Caco-2 (cell line): ENCODE measurements at regions not wholly inside any gene's neighbourhood (a gene's known extent, or its start where the extent isn't known, plus 50 kb on each side); places are given as distances from the start of the nearest gene placed in this dataset.
"Not testable (repeated sequence)": the region's sequence is repeated elsewhere in the genome, so short reads cannot be mapped to it uniquely, and the experiment has no call there.

Experiments
- BruUV-seq: library from RNA; stranded (reverse); fragments of 400-500 nt; replicated peaks from 2 replicates; lab custom pipeline; 2021; lab: Mats Ljungman, UMichigan
- CTCF ChIA-PET: fragments of 300-600 bp; sonication (Branson Sonifier 250); formaldehyde crosslinking; loops from one replicate; lab custom pipeline; 2022; ENCODE audit warnings: antibody characterized with exemption; lab: Charles Lee
- POLR2A ChIA-PET: fragments of 300-600 bp; sonication (Branson Sonifier 250); formaldehyde crosslinking; loops from one replicate; lab custom pipeline; 2022; ENCODE audit warnings: antibody characterized with exemption; lab: Charles Lee
- DNase-seq, 2 experiments: peaks; one replicate each; pipeline versions ENCODE4 v3.0.0 to v3.0.0-alpha.2; 2020 to 2022
- H3K27me3 ChIP-seq: replicated peaks from 2 replicates; pipeline ENCODE4 v1.6.0; 2011; ENCODE audit warnings: low read length; ENCODE audit not compliant: control insufficient read depth, insufficient read depth
- H3K36me3 ChIP-seq: 2 replicates; pipeline ENCODE4 v1.5.1; 2011; ENCODE audit warnings: low read length; ENCODE audit not compliant: control insufficient read depth, insufficient read depth
- H3K4me1 ChIP-seq: fragments of 250-450 bp; sonication (Bioruptor Pico); 2 replicates; pipeline ENCODE4 v1.5.1; 2020; ENCODE audit warnings: mild to moderate bottlenecking
- H3K4me3 ChIP-seq: 2 replicates; pipeline ENCODE4 v1.5.1; 2011; ENCODE audit warnings: low read depth, mild to moderate bottlenecking, control low read depth, low read length
- H3K9me3 ChIP-seq: fragments of 250-450 bp; sonication (Bioruptor Pico); 2 replicates; pipeline ENCODE4 v1.5.1; 2020; ENCODE audit warnings: mild to moderate bottlenecking, moderate library complexity
- H3K27ac Mint-ChIP-seq: one replicate; pipeline ENCODE4 v1.8.0; 2022; ENCODE audit warnings: mixed read lengths; ENCODE audit not compliant: unreplicated experiment
- H3K27me3 Mint-ChIP-seq: one replicate; pipeline ENCODE4 v1.8.0; 2022; ENCODE audit warnings: mixed read lengths; ENCODE audit not compliant: insufficient read depth, unreplicated experiment
- H3K36me3 Mint-ChIP-seq: one replicate; pipeline ENCODE4 v1.8.0; 2022; ENCODE audit warnings: mild to moderate bottlenecking, mixed read lengths; ENCODE audit not compliant: insufficient read depth, unreplicated experiment
- H3K4me1 Mint-ChIP-seq: one replicate; pipeline ENCODE4 v1.8.0; 2022; ENCODE audit warnings: low read depth, mixed read lengths; ENCODE audit not compliant: unreplicated experiment
- H3K4me3 Mint-ChIP-seq: one replicate; pipeline ENCODE4 v1.8.0; 2022; ENCODE audit warnings: mild to moderate bottlenecking, moderate library complexity, mixed read lengths; ENCODE audit not compliant: unreplicated experiment
- H3K9me3 Mint-ChIP-seq: one replicate; pipeline ENCODE4 v1.8.0; 2022; ENCODE audit warnings: mixed read lengths; ENCODE audit not compliant: unreplicated experiment
- CTCF ChIP-seq, 2 experiments: fragments of 200-600 bp in 1 of 2; IDR thresholded peaks; 1 replicate in 1 of 2; 2 replicates in 1 of 2; pipeline versions ENCODE4 v1.5.1 to v1.8.0; 2011 to 2022; ENCODE audit warnings: antibody characterized with exemption in 1 of 2, control low read depth in 1 of 2, inconsistent platforms in 1 of 2, low read depth in 1 of 2, low read length in 1 of 2, mild to moderate bottlenecking in 1 of 2, moderate library complexity in 1 of 2; ENCODE audit not compliant: insufficient read depth in 1 of 2, severe bottlenecking in 1 of 2, unreplicated experiment in 1 of 2
- intact Hi-C: fragments of 100-400 bp; cut with micrococcal nuclease; formaldehyde crosslinking; loops from one replicate; pipeline ENCODE4 v1.10.0; 2022; ENCODE audit not compliant: unreplicated experiment

GRCh38 chr16:75833385-75833784 is 107.1 kb upstream of the CPHXL start:
- peaks cover 27% of the 10 kb centered on the region for H3K4me1 Mint-ChIP-seq

GRCh38 chr16:75836347-75837010 is 110.2 kb upstream of the CPHXL start:
- peak in 1 of 2 experiments; percentile 40 for DNase-seq
- H3K4me1 Mint-ChIP-seq, result peaks cover 27% of the 10 kb centered on the region
- ChIA-PET POLR2A (no interaction called here), CTCF (no interaction called here)
- no peaks in the 10 kb centered on the region for H3K27me3 Mint-ChIP-seq
- H3K27ac Mint-ChIP-seq, result peak overlapping the region; percentile 32
- no peak overlapping the region for H3K4me3 ChIP-seq
- H3K9me3 ChIP-seq, result peaks cover 2% of the 10 kb centered on the region; the same call in 1 of the 2 replicates
- H3K27me3 ChIP-seq, result no peaks in the 10 kb centered on the region
- H3K9me3 Mint-ChIP-seq, result peaks cover 24% of the 10 kb centered on the region
- H3K36me3 ChIP-seq, result no peaks in the 10 kb centered on the region
- peaks cover 6% of the 10 kb centered on the region for H3K36me3 Mint-ChIP-seq
- no peak for TF ChIP-seq CTCF (IDR thresholded peaks at IDR 0.05; ENCODE audit: insufficient read depth in 1 of 2, low read depth in 1 of 2, low read length in 1 of 2, severe bottlenecking in 1 of 2, unreplicated experiment in 1 of 2)
- H3K4me1 ChIP-seq, result peaks cover 26% of the 10 kb centered on the region
- peak overlapping the region; percentile 28 for H3K4me3 Mint-ChIP-seq
- intact Hi-C loops, result no loop called here
- no TSS peak for BruUV-seq

More at GRCh38 chr16:75833385-75833784, 107.1 kb upstream of the CPHXL start:
- H3K27ac Mint-ChIP-seq, H3K27me3 Mint-ChIP-seq, H3K4me3 Mint-ChIP-seq, DNase-seq, H3K4me3 ChIP-seq, CTCF ChIA-PET, H3K27me3 ChIP-seq, BruUV-seq, H3K36me3 Mint-ChIP-seq, H3K36me3 ChIP-seq, POLR2A ChIA-PET, intact Hi-C loops: not testable (repeated sequence)
- peaks cover 26% of the 10 kb centered on the region for H3K4me1 ChIP-seq
- peaks cover 47% of the 10 kb centered on the region for H3K9me3 Mint-ChIP-seq
- H3K9me3 ChIP-seq, result peaks cover 11% of the 10 kb centered on the region

GRCh38 chr16:75837264-75837663 is 111.0 kb upstream of the CPHXL start:
- Mint-ChIP-seq H3K27ac (no peak overlapping the region), H3K36me3 (peaks cover 6% of the 10 kb centered on the region), H3K9me3 (peaks cover 24% of the 10 kb centered on the region), H3K27me3 (no peaks in the 10 kb centered on the region), H3K4me1 (peaks cover 27% of the 10 kb centered on the region), H3K4me3 (no peak overlapping the region)
- intact Hi-C loops, result no loop called here
- peaks cover 2% of the 10 kb centered on the region; the same call in 1 of the 2 replicates for H3K9me3 ChIP-seq
- no peak for TF ChIP-seq CTCF (IDR thresholded peaks at IDR 0.05; ENCODE audit: insufficient read depth in 1 of 2, low read depth in 1 of 2, low read length in 1 of 2, severe bottlenecking in 1 of 2, unreplicated experiment in 1 of 2)
- ChIA-PET CTCF (no interaction called here), POLR2A (interaction anchor here (0.6 kb wide), 1 partner anchor 321 kb away, joined by 4 read pairs; no protein-coding TSS in a partner anchor)
- no peaks in the 10 kb centered on the region for H3K36me3 ChIP-seq
- H3K4me3 ChIP-seq, result no peak overlapping the region
- no peaks in the 10 kb centered on the region for H3K27me3 ChIP-seq
- no peak for DNase-seq
- H3K4me1 ChIP-seq, result peaks cover 26% of the 10 kb centered on the region
- no TSS peak for BruUV-seq
